Stimulated activated CD8-positive, alpha-beta memory T cell treated with anti-CD3 and anti-CD28 coated beads, Interleukin-15, amount 100 ng/mL, for 4 hours (primary cell): ENCODE measurements at regions not wholly inside any gene's neighbourhood (a gene's known extent, or its start where the extent isn't known, plus 50 kb on each side); places are given as distances from the start of the nearest gene placed in this dataset.
"Not testable (repeated sequence)": the region's sequence is repeated elsewhere in the genome, so short reads cannot be mapped to it uniquely, and the experiment has no call there.

Source experiments
- DNase-seq, 2 donors: peaks; one replicate each; pipeline ENCODE4 v3.0.0-alpha.2; 2020; ENCODE audit warnings: low read depth in 2 of 2

- no peak for DNase-seq
Observed at GRCh38 chr2:48043746-48044145, 137.4 kb upstream of the FBXO11 start.

- DNase-seq: no peak
Observed at GRCh38 chr2:48045613-48046012, 139.3 kb upstream of the FBXO11 start.

GRCh38 chr2:48048476-48049171, 142.3 kb upstream of the FBXO11 start:
- no peak for DNase-seq

GRCh38 chr2:48049371-48049770, 143.1 kb upstream of the FBXO11 start:
- no peak for DNase-seq

- no peak for DNase-seq
Observed at GRCh38 chr2:48050711-48051110, 144.4 kb upstream of the FBXO11 start.

DNA sequence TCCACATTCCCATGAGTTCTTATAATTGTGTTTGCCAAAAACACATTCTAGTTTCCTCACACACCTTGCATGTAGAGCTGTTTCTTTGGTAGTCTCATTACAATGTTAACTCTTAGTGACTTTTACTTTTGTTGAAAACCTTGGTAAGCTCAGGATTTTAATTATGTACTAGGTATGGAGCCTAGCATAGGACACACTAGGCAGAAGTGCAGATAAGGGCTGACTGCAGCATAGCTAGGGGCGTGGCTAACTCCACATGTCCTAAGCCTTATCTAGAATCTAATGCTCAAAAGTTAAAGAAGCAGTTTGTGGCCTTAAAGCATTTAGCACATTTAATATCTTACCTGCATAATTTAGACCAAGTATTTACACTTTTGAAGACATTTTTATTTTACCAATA, 153.7 kb upstream of the FBXO11 start:
- no peak for DNase-seq

DNA sequence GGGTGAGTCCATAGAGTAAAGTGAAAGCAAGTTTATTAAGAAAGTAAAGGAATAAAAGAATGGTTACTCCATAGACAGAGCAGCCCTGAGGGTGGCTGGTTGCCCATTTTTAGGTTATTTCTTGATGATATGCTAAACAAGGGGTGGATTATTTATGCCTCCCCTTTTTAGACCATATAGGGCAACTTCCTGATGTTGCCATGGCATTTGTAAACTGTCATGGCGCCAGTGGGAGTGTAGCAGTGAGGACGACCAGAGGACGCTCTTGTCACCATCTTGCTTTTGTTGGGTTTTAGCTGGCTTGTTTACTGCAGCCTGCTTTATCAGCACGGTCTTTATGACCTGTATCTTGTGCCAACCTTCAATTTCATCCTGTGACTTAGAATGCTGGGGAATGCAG, 155.4 kb upstream of the FBXO11 start:
- DNase-seq: not testable (repeated sequence)

DNA sequence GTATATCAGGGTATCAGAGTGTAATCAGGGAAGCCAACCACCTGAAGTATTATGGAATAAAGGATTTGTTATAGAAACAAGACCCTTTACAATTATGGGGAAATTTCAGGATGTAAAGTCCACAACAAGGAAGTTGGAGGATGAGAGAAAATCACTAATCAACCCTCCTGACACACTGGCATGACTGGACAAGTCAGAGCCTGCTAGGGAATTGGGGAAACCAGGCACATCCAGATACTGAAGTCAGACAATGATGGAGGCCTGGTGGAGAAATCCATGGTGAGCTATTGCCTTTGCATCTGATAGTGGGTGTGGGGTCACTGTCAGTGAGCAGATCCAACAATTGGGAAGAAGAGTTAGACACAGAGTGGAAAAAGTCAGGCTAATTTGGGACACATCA, 158.8 kb upstream of the FBXO11 start:
- DNase-seq: no peak

GRCh38 chr2:48066000-48066399, 159.7 kb upstream of the FBXO11 start:
- no peak for DNase-seq

- no peak for DNase-seq
Observed at GRCh38 chr2:48069769-48070168, 163.5 kb upstream of the FBXO11 start.

GRCh38 chr2:48070415-48070814, 164.1 kb upstream of the FBXO11 start:
- DNase-seq: no peak

GRCh38 chr2:48072583-48072982, 166.3 kb upstream of the FBXO11 start:
- DNase-seq: no peak

- DNase-seq: no peak
Observed at GRCh38 chr2:48075631-48076030, 169.3 kb upstream of the FBXO11 start.

DNA sequence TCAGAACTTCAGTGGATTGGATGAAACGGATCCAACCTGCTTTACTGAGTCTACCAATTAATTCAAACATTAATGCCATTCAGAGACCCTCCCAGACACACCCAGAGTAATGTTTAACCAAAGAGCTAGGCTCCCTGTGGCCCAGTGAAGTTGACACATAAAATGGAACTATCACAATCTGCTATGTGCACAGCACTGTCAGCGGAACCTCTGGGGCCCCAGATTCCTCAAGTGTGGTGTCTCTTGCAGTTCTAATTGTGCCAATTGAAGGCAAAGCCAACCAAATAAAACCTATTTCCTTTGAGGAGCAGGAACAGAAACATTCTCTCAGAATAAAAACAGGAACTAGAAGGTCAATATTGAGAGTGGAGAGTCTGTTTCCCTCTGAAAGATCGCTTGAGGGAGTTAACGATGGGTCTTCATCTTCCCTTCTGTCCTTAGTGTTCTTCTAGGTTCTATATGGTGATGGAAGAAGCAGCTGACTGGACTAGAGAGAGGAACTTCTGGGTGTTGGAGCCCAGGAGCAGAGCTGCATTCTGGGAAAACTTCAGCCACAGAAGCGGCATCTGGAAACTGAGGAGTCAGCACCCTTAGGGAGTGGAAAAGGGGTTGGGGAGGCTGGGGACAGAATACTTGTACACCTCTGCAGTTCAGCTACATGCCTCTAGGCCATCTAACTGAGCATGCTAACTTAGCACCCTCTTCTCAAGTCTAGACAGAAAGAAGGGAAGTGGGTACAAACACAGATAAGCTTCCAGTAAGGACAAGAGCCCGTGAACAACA, 174.4 kb upstream of the FBXO11 start:
- DNase-seq: no peak

DNA sequence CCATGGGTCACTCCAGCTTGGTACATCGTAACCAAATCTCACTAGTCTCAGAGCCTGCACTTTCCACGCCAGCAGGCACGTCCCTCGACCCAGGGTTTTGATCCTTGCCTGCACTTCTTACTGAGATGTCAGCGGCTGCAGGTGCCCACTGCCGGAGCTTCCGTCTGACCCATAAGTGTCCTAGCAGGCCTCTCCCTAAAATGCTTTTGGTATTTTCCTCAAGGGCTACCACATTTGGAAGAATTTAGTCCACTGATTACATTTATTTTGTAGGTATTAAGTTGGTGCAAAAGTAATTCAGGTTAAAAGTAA, 175.0 kb upstream of the FBXO11 start:
- no peak for DNase-seq

DNA sequence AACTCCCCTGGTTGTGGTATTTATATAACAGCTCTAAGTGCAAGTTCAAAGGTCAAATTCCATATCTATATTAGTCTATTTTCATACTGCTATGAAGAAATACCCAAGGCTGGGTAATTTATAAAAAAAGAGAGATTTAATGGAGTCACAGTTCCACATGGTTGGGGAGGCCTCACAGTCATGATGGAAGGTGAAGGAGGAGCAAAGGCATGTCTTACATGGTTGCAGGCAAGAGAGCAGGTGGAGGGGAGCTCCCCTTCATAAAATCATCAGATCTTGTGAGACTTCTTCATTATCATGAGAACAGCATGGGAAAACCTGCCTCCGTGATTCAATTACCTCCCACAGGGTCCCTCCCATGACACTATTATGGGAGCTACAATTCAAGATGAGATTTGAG, 179.6 kb upstream of the FBXO11 start:
- DNase-seq: no peak

- no peak for DNase-seq
Observed at GRCh38 chr2:48088994-48089393, 182.7 kb upstream of the FBXO11 start.

- DNase-seq: no peak
Observed at GRCh38 chr2:48089644-48090043, 183.3 kb upstream of the FBXO11 start.

DNA sequence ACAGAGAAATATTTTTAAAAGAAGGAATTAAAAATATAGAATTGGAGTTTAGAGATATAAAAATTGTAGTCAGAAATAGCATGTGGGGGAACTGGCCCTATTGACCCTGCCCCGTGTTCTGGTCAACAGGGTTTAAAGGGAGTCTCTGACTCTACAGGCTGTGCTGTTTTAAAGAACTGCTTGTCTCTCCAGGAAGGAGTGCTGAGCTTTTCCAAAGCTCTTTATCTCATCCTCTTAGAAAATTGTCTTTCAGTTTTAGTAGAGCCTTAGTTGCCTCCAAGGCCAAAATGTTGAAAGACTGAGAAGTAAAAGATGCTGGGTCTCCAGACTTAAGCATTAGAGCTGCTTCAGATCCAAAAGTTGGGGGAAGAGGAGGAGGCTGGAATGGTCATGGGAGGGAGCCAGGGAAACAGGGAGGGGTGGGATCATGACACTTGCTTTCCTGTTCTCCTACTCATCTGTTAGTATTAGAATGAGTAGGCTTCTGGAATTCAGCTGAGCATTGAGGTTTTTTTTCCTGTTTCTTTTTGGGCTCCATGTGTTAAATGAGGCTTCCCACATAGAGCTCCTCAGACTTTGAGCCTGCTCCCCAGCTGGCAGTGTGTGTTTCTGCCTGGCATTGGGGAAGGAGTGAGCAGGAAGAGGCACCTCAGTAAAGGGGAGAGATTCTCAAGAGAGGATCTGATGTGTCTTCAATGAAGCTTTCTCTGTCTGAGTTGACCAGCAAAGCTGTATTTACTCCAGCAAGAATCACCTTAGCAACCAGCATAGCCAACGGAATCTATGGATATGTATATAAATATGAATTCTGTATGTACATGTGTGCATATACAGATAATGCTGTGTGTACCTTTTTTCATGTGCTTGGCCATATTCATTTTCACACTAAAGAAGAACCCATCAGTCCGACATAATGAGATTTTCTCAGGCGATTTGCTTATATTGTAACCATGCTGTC, 186.8 kb upstream of the FBXO11 start:
- DNase-seq: no peak

- DNase-seq: not testable (repeated sequence)
Observed at GRCh38 chr2:48096765-48097164, 190.5 kb upstream of the FBXO11 start.

DNA sequence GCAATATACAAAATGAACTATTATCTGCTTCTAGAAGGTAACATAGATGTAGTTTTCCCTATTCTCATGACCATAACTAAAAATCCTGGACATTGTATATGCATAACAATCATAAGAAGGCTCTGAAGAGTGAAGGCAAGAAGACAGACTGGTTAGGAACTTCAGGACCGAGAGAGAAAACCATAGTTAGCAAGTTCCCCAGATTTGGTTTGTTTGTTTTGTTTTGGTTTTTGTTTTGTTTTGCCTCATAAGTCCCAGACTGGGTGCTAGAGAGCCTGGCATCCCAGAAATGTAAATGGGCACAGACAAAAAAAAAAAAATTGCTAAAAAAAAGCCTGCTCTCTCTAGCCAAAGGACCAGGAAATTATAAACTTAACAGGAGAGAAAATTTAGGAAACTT, 192.2 kb upstream of the FBXO11 start:
- no peak for DNase-seq

- no peak for DNase-seq
Observed at GRCh38 chr2:48104418-48104817, 198.1 kb upstream of the FBXO11 start.

- DNase-seq: no peak
Observed at GRCh38 chr2:48105848-48106247, 199.6 kb upstream of the FBXO11 start.
